NB4 (cell line): ENCODE measurements at regions not wholly inside any gene's neighbourhood (a gene's known extent, or its start where the extent isn't known, plus 50 kb on each side); places are given as distances from the start of the nearest gene placed in this dataset.

Source experiments
- DNase-seq: peaks from one replicate; pipeline ENCODE4 v3.0.0; 2010; ENCODE audit warnings: low read depth
- H3K4me3 ChIP-seq: one replicate; pipeline ENCODE4 v1.5.1; 2011; ENCODE audit warnings: mild to moderate bottlenecking, low read depth, low read length, moderate library complexity
- CTCF ChIP-seq: IDR thresholded peaks from one replicate; pipeline ENCODE4 v1.5.1; 2012; ENCODE audit warnings: low read depth, low read length
- MAX ChIP-seq: IDR thresholded peaks from 2 replicates; pipeline ENCODE4 v1.6.1; 2011; ENCODE audit warnings: low read depth, low read length
- MYC ChIP-seq: IDR thresholded peaks from 2 replicates; pipeline ENCODE4 v1.6.1; 2011; ENCODE audit warnings: low read depth, low read length
- POLR2A ChIP-seq: IDR thresholded peaks from 2 replicates; pipeline ENCODE4 v1.6.1; 2011; ENCODE audit warnings: mild to moderate bottlenecking; ENCODE audit not compliant: insufficient read length; ENCODE audit errors: extremely low read depth

- no peak for DNase-seq
- TF ChIP-seq MYC, result no peak
- no peak for TF ChIP-seq CTCF
- TF ChIP-seq POLR2A, result no peak
- no peak for TF ChIP-seq MAX
- no peak overlapping the region for H3K4me3 ChIP-seq
Measured at GRCh38 chr17:77898521-77899434, 59.7 kb upstream of the TNRC6C start.

- H3K4me3 ChIP-seq, result no peak overlapping the region
- no peak for DNase-seq
- no peak for TF ChIP-seq POLR2A
- no peak for TF ChIP-seq MYC
- TF ChIP-seq CTCF, result no peak
- no peak for TF ChIP-seq MAX
Measured at GRCh38 chr17:77899498-77899897, 59.0 kb upstream of the TNRC6C start.

GRCh38 chr17:77901481-77901880 is 57.0 kb upstream of the TNRC6C start:
- TF ChIP-seq CTCF, result no peak
- TF ChIP-seq POLR2A, result no peak
- TF ChIP-seq MAX, result no peak
- no peak for TF ChIP-seq MYC
- H3K4me3 ChIP-seq, result no peak overlapping the region
- no peak for DNase-seq

- no peak for DNase-seq
- TF ChIP-seq MYC, result no peak
- no peak for TF ChIP-seq POLR2A
- no peak for TF ChIP-seq CTCF
- TF ChIP-seq MAX, result no peak
- H3K4me3 ChIP-seq, result no peak overlapping the region
Measured at GRCh38 chr17:77905266-77905665, 53.2 kb upstream of the TNRC6C start.

- no peak overlapping the region for H3K4me3 ChIP-seq
- no peak for TF ChIP-seq MYC
- TF ChIP-seq CTCF, result no peak
- TF ChIP-seq POLR2A, result no peak
- no peak for TF ChIP-seq MAX
- DNase-seq, result no peak
Measured at GRCh38 chr17:77905766-77906165, 52.7 kb upstream of the TNRC6C start.
